Heart left ventricle (tissue), 13 donors: ENCODE measurements at regions not wholly inside any gene's neighbourhood (a gene's known extent, or its start where the extent isn't known, plus 50 kb on each side); places are given as distances from the start of the nearest gene placed in this dataset.

Experiments used
- CTCF ChIP-seq, 12 donors: fragments of 200-600 bp; sonication (generic) in 4 of 12; IDR thresholded peaks; one replicate each; pipeline versions ENCODE4 v1.5.0 to v1.8.0; 2018 to 2022; ENCODE audit warnings: antibody characterized with exemption in 12 of 12, mild to moderate bottlenecking in 5 of 12
- POLR2A ChIP-seq, 2 donors: fragments of 450-650 bp; IDR thresholded peaks; one replicate each; pipeline ENCODE4 v1.6.1; 2017; ENCODE audit warnings: antibody characterized with exemption in 2 of 2, mild to moderate bottlenecking in 2 of 2, moderate library complexity in 2 of 2
- donor health status: ischemic (EF 13 %, LVEDD 7.1; RV severe dilation, severe dysfunction).
- donor health status: DM: no; HTN: yes; CAD: no.
- donor health status: DM: no; HTN: no; CAD: no.
- donor health status: ischemic (EF 25% LVEDD 6.9; RV normal size, moderate dysfunction).
- donor health status: ischemic (EF 25% LVEDD 5.7; RV mildly dilated, moderate dysfunction).
- donor health status: ischemic (EF 35%, LVEDD 5.7; RV mildly dilated, moderate dysfunction).
- donor health status: nonischemic (EF 11% LVEDD 7.7; RV severe dilation, severe dysfunction).
- donor health status: DM: yes; HTN: yes; CAD: no.
- donor health status: PGD.
- donor health status: ischemic (EF 29% LVEDD 5.4; RV normal size, mild dysfunction).
- donor health status: nonischemic (EF 23%, LVEDD 6.1; RV moderate dilation, normal function).

GRCh38 chr13:109684824-109685202 is 101.6 kb downstream of the IRS2 start:
- TF ChIP-seq CTCF (IDR thresholded peaks at IDR 0.05) (no peak), POLR2A (IDR thresholded peaks at IDR 0.05) (no peak)
